DOHH2 (cell line): ENCODE measurements at regions not wholly inside any gene's neighbourhood (a gene's known extent, or its start where the extent isn't known, plus 50 kb on each side); places are given as distances from the start of the nearest gene placed in this dataset.

ENCODE experiments used
- CTCF ChIP-seq: fragments of 200-600 bp; sonication (generic); IDR thresholded peaks from one replicate; pipeline ENCODE4 v1.5.1; 2014; ENCODE audit warnings: antibody characterized with exemption, mild to moderate bottlenecking, low read depth, low read length; ENCODE audit not compliant: poor library complexity, severe bottlenecking
- EZH2phosphoT487 ChIP-seq: fragments of 200-600 bp; sonication (generic); IDR thresholded peaks from 2 replicates; pipeline ENCODE4 v1.6.1; 2017; ENCODE audit warnings: borderline replicate concordance, mild to moderate bottlenecking, antibody characterized with exemption, low read length, moderate library complexity, mixed read lengths

DNA sequence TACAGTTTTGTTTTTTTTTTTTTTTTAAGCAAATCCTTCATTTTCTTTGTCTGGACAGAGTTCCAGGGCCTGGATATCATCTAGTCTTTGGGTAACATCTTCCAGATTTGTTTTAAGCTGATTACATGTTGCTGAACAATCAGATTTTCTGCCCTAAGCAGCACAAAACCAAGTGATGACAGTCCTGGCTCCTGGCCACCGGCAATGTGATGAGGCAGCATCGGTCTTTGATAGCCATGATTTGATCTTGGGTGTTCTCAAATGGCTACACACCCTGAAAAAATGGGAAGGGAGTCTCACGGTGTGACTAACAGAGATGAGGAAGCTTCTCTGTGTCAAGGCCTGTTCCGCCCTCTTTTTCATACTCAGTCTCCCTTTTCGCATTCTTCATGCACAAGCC lies 708.6 kb upstream of the ZEB2 start:
- TF ChIP-seq CTCF, result no peak
- no peak for TF ChIP-seq EZH2phosphoT487
